ENCODE measurements at regions not wholly inside any gene's neighbourhood (a gene's known extent, or its start where the extent isn't known, plus 50 kb on each side); places are given as distances from the start of the nearest gene placed in this dataset.

GRCh38 chr6:149259753-149260152 is 57.8 kb upstream of the TAB2 start:
- H3K9me2 ChIP-seq (ENCODE audit: insufficient read depth): no peaks in the 10 kb centered on the region
- DNase-seq: no peak
- peaks cover 24% of the 10 kb centered on the region for H3K27me3 ChIP-seq (replicated peaks; ENCODE audit: insufficient read depth)
- no peaks in the 10 kb centered on the region for H4K20me1 ChIP-seq (ENCODE audit: insufficient read depth)
- no peak overlapping the region for H3K4me2 ChIP-seq (ENCODE audit: unreplicated experiment)
- H3F3A ChIP-seq (ENCODE audit: insufficient read depth): no peaks in the 10 kb centered on the region
- TF ChIP-seq EZH2 (IDR thresholded peaks at IDR 0.05; ENCODE audit: insufficient read depth, poor library complexity, severe bottlenecking): no peak
- TF ChIP-seq EZH2phosphoT487 (IDR thresholded peaks at IDR 0.05; ENCODE audit: insufficient read depth, low read depth): no peak
- no peaks in the 10 kb centered on the region for H3K36me3 ChIP-seq (ENCODE audit: low read depth)
- no peak overlapping the region for H3K27ac ChIP-seq
- H3K9me3 ChIP-seq (ENCODE audit: low read depth): no peaks in the 10 kb centered on the region
- WGBS, 2 experiments (ENCODE audit: low coverage in 1 of 2, low lambda C conversion rate in 2 of 2, missing lambda C conversion rate in 2 of 2): 78 to 87% methylated on average over 2 of the region's 2 CpGs
- no peaks in the 10 kb centered on the region for H3K79me2 ChIP-seq (ENCODE audit: insufficient read depth)
- in situ Hi-C loops (cut with MboI): no loop called here
- H3K4me1 ChIP-seq (ENCODE audit: insufficient read depth): no peaks in the 10 kb centered on the region
- no peak overlapping the region for H3K4me3 ChIP-seq
- H3K9ac ChIP-seq: no peak overlapping the region
- H2AFZ ChIP-seq: no peak overlapping the region

GRCh38 chr6:149260214-149260874 is 57.2 kb upstream of the TAB2 start:
- DNase-seq: no peak
- no peak overlapping the region for H2AFZ ChIP-seq
- H4K20me1 ChIP-seq (ENCODE audit: insufficient read depth): no peaks in the 10 kb centered on the region
- H3K27ac ChIP-seq: no peak overlapping the region
- no peak overlapping the region for H3K4me3 ChIP-seq
- H3F3A ChIP-seq (ENCODE audit: insufficient read depth): no peaks in the 10 kb centered on the region
- in situ Hi-C loops (cut with MboI): no loop called here
- H3K79me2 ChIP-seq (ENCODE audit: insufficient read depth): no peaks in the 10 kb centered on the region
- no peak overlapping the region for H3K4me2 ChIP-seq (ENCODE audit: unreplicated experiment)
- peaks cover 26% of the 10 kb centered on the region for H3K27me3 ChIP-seq (replicated peaks; ENCODE audit: insufficient read depth)
- TF ChIP-seq EZH2 (IDR thresholded peaks at IDR 0.05; ENCODE audit: insufficient read depth, poor library complexity, severe bottlenecking) (no peak), EZH2phosphoT487 (IDR thresholded peaks at IDR 0.05; ENCODE audit: insufficient read depth, low read depth) (no peak)
- no peaks in the 10 kb centered on the region for H3K4me1 ChIP-seq (ENCODE audit: insufficient read depth)
- no peaks in the 10 kb centered on the region for H3K9me3 ChIP-seq (ENCODE audit: low read depth)
- WGBS, 2 experiments (ENCODE audit: low coverage in 1 of 2, low lambda C conversion rate in 2 of 2, missing lambda C conversion rate in 2 of 2): 87 to 88% methylated on average over 20 of the region's 20 CpGs
- H3K9ac ChIP-seq: no peak overlapping the region
- H3K9me2 ChIP-seq (ENCODE audit: insufficient read depth): no peaks in the 10 kb centered on the region
- no peaks in the 10 kb centered on the region for H3K36me3 ChIP-seq (ENCODE audit: low read depth)

GRCh38 chr6:149261364-149262040 is 56.0 kb upstream of the TAB2 start:
- Histone ChIP-seq H3K9me2 (ENCODE audit: insufficient read depth) (no peaks in the 10 kb centered on the region), H3K9ac (no peak overlapping the region), H3K27me3 (replicated peaks; ENCODE audit: insufficient read depth) (peaks cover 31% of the 10 kb centered on the region), H2AFZ (no peak overlapping the region), H3K36me3 (ENCODE audit: low read depth) (no peaks in the 10 kb centered on the region), H3K9me3 (ENCODE audit: low read depth) (no peaks in the 10 kb centered on the region), H3K4me3 (no peak overlapping the region), H3K27ac (no peak overlapping the region), H3K4me2 (ENCODE audit: unreplicated experiment) (no peak overlapping the region), H3K79me2 (ENCODE audit: insufficient read depth) (no peaks in the 10 kb centered on the region), H3K4me1 (ENCODE audit: insufficient read depth) (no peaks in the 10 kb centered on the region), H3F3A (ENCODE audit: insufficient read depth) (no peaks in the 10 kb centered on the region), H4K20me1 (ENCODE audit: insufficient read depth) (no peaks in the 10 kb centered on the region)
- no peak for DNase-seq
- TF ChIP-seq EZH2 (IDR thresholded peaks at IDR 0.05; ENCODE audit: insufficient read depth, poor library complexity, severe bottlenecking) (no peak), EZH2phosphoT487 (IDR thresholded peaks at IDR 0.05; ENCODE audit: insufficient read depth, low read depth) (no peak)
- whole genome bisulfite sequencing, 2 experiments (ENCODE audit: low coverage in 1 of 2, low lambda C conversion rate in 2 of 2, missing lambda C conversion rate in 2 of 2): 48 to 49% methylated on average over 4 of the region's 4 CpGs
- in situ Hi-C loops (cut with MboI): no loop called here

GRCh38 chr6:149263321-149263720 is 54.2 kb upstream of the TAB2 start:
- Histone ChIP-seq H3F3A (ENCODE audit: insufficient read depth) (no peaks in the 10 kb centered on the region), H3K9me3 (ENCODE audit: low read depth) (no peaks in the 10 kb centered on the region), H3K4me2 (ENCODE audit: unreplicated experiment) (no peak overlapping the region), H4K20me1 (ENCODE audit: insufficient read depth) (no peaks in the 10 kb centered on the region), H3K27ac (no peak overlapping the region), H3K9me2 (ENCODE audit: insufficient read depth) (no peaks in the 10 kb centered on the region), H3K4me3 (no peak overlapping the region), H3K27me3 (replicated peaks; ENCODE audit: insufficient read depth) (peaks cover 40% of the 10 kb centered on the region), H2AFZ (no peak overlapping the region), H3K36me3 (ENCODE audit: low read depth) (no peaks in the 10 kb centered on the region), H3K79me2 (ENCODE audit: insufficient read depth) (no peaks in the 10 kb centered on the region), H3K4me1 (ENCODE audit: insufficient read depth) (no peaks in the 10 kb centered on the region), H3K9ac (no peak overlapping the region)
- DNase-seq: no peak
- in situ Hi-C loops (cut with MboI): no loop called here
- TF ChIP-seq EZH2 (IDR thresholded peaks at IDR 0.05; ENCODE audit: insufficient read depth, poor library complexity, severe bottlenecking) (no peak), EZH2phosphoT487 (IDR thresholded peaks at IDR 0.05; ENCODE audit: insufficient read depth, low read depth) (no peak)
- WGBS, 2 experiments (ENCODE audit: low coverage in 1 of 2, low lambda C conversion rate in 2 of 2, missing lambda C conversion rate in 2 of 2): 56 to 58% methylated on average over 2 of the region's 2 CpGs

Measured in GM23248 (cell line).